NB4 (cell line): ENCODE measurements at regions not wholly inside any gene's neighbourhood (a gene's known extent, or its start where the extent isn't known, plus 50 kb on each side); places are given as distances from the start of the nearest gene placed in this dataset.

Experiments used
- MYC ChIP-seq: IDR thresholded peaks from 2 replicates; pipeline ENCODE4 v1.6.1; 2011; ENCODE audit warnings: low read depth, low read length
- POLR2A ChIP-seq: IDR thresholded peaks from 2 replicates; pipeline ENCODE4 v1.6.1; 2011; ENCODE audit warnings: mild to moderate bottlenecking; ENCODE audit not compliant: insufficient read length; ENCODE audit errors: extremely low read depth
- TF ChIP-seq, protein P1 (sequence below): IDR thresholded peaks from one replicate; pipeline ENCODE4 v1.5.1; 2012; ENCODE audit warnings: low read depth, low read length

DNA sequence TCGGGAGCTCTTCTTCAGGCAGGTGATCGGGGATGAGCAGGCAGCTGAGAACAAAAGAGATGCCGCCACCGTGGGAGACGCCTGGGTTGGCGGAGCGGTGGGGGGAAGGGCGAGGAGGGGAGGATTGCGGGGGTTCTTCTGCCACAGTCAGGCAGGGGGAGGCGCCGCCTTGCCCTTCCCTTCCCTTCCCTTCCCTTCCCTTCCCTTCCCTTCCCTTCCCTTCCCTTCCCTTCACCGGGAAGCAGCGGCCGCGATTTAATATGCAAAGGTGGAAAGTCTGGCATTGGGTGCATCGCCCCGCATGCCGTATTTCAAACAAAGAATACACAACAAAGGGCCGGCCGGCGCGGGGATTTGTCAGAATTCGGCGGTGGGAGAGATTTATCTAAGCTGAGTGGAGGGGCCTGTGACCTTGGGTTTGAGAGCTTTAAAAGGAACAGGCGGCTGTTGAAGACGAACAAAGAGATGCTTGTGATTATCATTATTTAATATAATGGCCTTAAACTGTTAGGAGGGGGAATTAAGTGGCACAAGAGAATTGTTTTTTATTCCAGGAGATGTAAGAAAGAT lies 262.3 kb upstream of the TNRC6C start:
- TF ChIP-seq POLR2A (no peak), MYC (no peak)
- TF ChIP-seq, protein P1, sequence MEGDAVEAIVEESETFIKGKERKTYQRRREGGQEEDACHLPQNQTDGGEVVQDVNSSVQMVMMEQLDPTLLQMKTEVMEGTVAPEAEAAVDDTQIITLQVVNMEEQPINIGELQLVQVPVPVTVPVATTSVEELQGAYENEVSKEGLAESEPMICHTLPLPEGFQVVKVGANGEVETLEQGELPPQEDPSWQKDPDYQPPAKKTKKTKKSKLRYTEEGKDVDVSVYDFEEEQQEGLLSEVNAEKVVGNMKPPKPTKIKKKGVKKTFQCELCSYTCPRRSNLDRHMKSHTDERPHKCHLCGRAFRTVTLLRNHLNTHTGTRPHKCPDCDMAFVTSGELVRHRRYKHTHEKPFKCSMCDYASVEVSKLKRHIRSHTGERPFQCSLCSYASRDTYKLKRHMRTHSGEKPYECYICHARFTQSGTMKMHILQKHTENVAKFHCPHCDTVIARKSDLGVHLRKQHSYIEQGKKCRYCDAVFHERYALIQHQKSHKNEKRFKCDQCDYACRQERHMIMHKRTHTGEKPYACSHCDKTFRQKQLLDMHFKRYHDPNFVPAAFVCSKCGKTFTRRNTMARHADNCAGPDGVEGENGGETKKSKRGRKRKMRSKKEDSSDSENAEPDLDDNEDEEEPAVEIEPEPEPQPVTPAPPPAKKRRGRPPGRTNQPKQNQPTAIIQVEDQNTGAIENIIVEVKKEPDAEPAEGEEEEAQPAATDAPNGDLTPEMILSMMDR, result no peak
